NCI-H1436 treated with DMSO at 0.1 percent for 48 hours (cell line): ENCODE measurements at regions not wholly inside any gene's neighbourhood (a gene's known extent, or its start where the extent isn't known, plus 50 kb on each side); places are given as distances from the start of the nearest gene placed in this dataset.

Source experiments
- DNase-seq: peaks from one replicate; lab custom pipeline; 2025; lab: John Stamatoyannopoulos, UW

- no peak for DNase-seq
These were observed 713.0 kb downstream of the MRPL39 start for GRCh38 chr21:24894324-24894723.

- no peak for DNase-seq
These were observed 717.3 kb downstream of the MRPL39 start for GRCh38 chr21:24890021-24890420.

GRCh38 chr21:24881506-24881905, 725.8 kb downstream of the MRPL39 start:
- no peak for DNase-seq

DNA sequence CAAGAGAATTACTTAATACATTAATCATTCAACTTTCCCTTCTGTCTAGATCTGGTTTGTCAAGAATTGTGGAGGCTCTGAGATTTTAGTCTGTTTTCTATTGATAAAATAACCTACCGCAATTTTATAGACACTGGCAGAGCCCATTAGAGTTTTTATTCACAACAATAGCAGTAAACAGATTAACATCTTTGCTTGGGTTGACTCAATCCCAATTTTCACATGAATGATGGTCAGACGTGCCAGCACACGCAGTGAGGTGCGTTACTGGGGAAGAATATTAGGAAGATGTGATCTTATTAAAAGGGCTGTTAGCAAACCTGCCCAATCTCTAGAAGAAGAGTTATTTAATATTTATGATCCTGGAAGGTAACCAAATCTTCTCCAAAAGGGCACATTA, 736.6 kb downstream of the MRPL39 start:
- DNase-seq = no peak

GRCh38 chr21:24869862-24870261, 737.4 kb downstream of the MRPL39 start:
- no peak for DNase-seq

DNA sequence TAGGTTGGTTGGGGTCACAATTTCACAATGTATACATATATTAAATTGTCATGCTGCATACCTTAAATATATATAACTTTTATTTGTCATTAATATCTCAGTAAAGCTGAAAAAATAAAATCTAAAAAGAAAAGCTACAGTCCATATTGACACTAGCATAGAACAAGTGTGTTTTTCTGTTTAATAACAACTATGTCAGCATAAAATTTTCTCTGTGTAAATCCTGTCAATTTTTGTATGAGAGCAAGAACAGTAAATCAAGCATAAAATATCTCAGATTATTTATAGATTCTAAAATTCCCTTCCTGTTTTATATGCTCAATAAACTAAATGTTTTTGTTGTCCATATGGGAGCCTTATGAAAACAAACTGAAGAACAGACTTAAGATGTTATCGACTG, 739.2 kb downstream of the MRPL39 start:
- DNase-seq = no peak

DNA sequence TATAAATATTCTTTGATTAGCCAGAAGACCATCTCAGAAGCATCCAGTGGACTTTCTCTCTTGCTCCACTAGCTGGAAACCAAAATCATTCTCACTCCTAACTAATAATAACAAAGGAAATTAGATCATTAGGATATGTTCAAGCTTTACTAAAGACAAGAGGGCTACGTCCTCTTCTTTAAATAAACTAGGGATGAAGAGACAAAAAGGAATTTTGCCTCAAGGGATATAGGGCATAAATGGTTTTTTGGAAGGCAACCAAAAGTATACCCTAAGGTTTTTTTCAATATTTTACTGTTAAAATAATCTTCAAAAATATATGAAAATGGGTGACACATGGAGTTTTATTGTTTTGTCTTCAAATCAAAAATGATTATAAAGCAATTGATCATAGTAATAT, 745.8 kb downstream of the MRPL39 start:
- DNase-seq = no peak

- no peak for DNase-seq
These were observed 751.0 kb downstream of the MRPL39 start for GRCh38 chr21:24856326-24856725.

DNA sequence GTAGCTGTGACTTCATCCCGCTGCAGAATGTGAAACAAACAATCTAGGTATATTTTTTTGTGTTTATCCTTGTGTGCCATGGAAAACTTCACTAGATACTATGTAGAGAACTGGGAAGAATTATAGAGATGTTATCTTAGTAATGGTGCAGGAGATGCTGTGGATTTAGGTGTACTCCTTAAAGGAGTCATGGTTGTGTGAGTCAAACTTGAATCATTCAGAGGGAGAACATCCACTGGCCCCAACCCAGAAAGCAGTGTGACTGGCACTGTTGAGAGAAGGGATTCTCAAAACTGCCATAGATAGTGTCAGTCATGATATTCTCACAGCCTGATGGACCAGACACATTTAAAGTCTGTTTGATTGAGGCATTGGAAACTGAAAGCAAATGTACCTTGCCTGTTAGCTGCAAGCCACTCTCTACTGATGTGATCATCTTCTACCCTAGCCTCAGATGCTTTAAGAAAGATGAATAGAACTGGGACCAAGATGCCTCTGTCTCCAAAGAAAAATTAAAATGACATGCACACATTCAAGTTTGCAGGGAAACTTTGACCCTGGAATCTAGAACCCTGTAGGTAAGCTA, 754.6 kb downstream of the MRPL39 start:
- DNase-seq = no peak

GRCh38 chr21:24850121-24850520, 757.2 kb downstream of the MRPL39 start:
- DNase-seq = no peak

- no peak for DNase-seq
These were observed 762.6 kb downstream of the MRPL39 start for GRCh38 chr21:24844671-24845070.

GRCh38 chr21:24840287-24840686, 767.0 kb downstream of the MRPL39 start:
- DNase-seq = no peak

DNA sequence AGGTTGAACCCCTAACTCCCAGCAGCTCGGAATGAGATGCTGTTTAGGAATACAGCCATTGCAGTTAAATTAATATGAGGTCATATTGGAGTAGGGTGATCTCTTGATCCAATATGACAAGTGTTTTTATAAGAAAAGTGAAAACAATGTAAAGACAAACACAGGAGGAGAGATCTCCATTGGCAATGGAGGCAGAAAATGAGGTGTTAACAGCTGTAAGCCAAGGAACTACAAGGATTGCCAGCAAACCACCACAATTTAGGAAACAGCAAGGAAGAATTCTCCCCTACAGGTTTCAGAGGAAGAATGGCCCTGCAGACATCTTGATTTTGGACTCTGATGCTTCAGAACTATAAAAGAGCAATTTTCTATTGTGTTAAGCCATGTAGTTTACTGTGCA, 774.3 kb downstream of the MRPL39 start:
- DNase-seq = no peak

DNA sequence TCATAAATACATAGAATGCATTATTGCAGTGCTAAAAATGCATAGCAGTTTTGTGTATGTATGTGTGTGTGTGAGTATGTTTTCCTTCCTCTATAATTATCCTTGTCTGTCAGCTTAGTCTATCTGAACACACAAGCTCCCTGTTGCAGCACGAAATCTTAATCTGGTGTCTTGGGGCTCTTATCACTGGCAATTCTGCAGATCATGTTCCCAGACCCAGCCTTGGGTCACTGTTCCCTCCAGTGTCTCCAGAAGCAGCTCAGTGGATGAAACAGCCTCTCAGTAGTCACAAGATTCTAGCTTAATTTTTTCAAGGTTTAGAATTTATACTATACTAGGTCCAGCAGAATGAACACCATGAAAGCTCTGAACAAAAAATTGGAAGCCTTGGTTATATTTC, 777.9 kb downstream of the MRPL39 start:
- no peak for DNase-seq

GRCh38 chr21:24826822-24827221, 780.5 kb downstream of the MRPL39 start:
- DNase-seq = no peak

DNA sequence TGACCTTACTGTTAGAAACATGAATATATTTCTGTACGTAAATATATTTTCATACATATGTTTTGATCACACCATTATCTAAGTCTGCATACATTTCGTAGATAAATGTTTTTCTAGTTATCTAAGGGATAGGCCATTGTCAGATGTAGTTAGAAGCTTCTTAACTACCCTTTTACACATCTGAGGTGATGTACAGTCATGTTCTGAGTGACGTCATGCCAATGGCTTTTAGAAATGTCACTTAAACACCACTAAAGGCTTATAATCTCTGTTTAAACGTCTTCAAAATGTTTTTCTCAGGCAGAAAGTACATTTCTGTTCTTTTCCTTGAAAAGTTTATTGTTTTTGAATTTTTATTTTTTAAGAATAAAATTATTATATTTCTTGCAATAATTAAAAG, 781.9 kb downstream of the MRPL39 start:
- no peak for DNase-seq

GRCh38 chr21:24824209-24824608, 783.1 kb downstream of the MRPL39 start:
- peak; percentile 61 for DNase-seq

DNA sequence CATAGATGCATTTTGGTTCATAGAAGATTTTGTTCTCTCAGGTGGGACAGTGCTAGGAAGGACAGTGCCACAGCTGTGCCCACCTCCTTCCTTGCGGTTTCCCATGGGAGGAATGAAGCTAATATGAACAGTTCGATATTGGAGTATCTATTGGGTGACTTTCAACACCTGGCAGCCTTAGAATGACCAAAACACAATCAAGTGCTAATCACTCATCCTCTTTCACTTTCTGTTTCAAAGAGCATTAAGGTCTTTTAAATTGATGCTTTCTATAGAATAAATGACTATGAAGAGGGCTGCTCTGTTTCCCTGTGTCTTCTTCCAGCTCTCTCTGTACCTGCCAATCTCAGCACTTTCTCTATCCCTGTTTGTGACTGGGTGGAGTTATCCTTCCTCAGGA, 784.0 kb downstream of the MRPL39 start:
- no peak for DNase-seq

- no peak for DNase-seq
These were observed 822.2 kb downstream of the MRPL39 start for GRCh38 chr21:24785033-24785432.

DNA sequence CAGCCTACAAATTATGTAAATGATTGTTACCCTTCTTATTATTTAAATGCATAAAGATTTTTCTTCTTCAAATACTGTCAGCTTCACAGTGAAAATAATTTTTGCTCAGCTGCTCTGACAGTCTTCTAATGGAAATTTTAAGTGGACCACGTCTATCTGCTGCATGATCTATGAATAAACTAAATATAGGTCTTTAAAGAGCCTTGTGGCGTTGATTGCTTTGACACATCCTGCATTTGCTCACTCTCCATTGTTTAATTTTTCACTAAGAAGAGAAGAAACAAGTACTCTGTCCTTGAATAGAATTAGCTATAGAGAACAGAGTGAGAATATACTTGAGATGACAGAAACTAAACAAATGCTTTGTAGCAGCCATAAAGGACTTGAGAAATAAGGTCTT, 826.1 kb downstream of the MRPL39 start:
- DNase-seq = peak; percentile 80

GRCh38 chr21:24759348-24760075, 847.8 kb downstream of the MRPL39 start:
- no peak for DNase-seq

GRCh38 chr21:24738063-24738462, 869.2 kb downstream of the MRPL39 start:
- DNase-seq = no peak

GRCh38 chr21:24737296-24737850, 869.9 kb downstream of the MRPL39 start:
- no peak for DNase-seq

DNA sequence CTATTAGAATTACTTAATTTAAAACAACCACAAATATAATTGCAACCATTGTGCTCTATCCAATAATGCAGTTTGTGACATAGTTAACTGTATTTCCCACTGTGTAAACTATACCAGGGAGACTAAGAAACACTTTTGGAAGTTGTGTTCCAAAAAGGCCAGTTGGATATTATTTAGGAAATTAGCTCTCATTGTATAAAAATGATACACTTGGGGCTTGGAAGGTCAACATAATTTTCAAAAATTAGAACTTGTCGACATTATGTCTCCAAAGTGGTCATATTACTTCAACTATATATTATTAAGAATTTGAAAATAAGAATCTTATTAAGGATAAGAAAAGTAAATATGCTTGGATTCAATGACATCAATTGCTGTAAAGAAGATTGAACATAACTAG, 876.6 kb downstream of the MRPL39 start:
- no peak for DNase-seq
